Mucosa of gallbladder (tissue), 1 donor: ENCODE measurements at regions not wholly inside any gene's neighbourhood (a gene's known extent, or its start where the extent isn't known, plus 50 kb on each side); places are given as distances from the start of the nearest gene placed in this dataset.
A peak's percentile ranks its signal among the peaks of the same experiment; 100 is the strongest.

Experiments
- DNase-seq: peaks from one replicate; pipeline ENCODE4 v3.0.0-alpha.2; 2020; ENCODE audit warnings: low spot score
- donor health status: DM: no; HTN: no; CAD: no.

DNA sequence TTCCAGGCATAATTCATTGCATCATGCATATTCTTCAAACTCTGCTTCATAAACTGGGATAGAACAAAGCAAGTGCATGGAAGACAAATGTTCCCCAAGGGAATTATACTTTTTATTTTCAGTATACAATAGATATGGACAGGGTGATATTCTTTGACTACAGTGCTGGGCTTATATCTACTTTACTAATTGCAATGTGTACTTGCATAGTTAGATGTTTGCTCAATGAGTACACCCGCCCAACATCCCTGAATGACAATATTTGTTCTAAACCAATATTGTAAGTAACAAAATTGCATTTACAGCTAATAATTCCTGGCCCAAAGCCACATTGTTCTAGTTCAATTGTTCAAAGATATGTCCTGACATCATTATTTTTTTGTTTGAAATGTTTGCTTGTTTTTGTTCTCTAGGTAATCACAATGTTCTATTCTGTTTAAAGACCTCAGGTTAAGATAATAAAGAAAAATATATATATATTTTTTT lies 171.4 kb downstream of the PTN start:
- DNase-seq, result no peak

DNA sequence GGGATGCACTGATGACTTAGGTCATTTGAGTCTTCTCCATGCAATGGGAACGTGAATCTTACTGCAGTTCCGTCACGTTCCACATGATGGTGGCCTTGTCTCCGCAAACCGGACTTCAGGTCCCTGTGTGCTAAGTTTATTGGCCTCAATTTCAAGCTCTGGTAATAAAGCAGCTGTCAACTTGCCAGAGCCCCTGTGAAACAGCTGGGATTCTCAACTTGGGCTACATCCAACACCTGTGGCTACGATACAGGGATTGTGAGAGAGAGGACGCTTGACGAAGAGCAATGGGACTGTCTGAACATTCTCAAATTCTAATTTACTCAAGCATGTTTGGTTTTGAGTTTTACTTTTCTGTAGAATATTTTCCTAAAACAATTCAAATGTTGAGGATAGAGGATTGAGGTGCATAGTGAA lies 174.2 kb downstream of the PTN start:
- peak; percentile 51 for DNase-seq

DNA sequence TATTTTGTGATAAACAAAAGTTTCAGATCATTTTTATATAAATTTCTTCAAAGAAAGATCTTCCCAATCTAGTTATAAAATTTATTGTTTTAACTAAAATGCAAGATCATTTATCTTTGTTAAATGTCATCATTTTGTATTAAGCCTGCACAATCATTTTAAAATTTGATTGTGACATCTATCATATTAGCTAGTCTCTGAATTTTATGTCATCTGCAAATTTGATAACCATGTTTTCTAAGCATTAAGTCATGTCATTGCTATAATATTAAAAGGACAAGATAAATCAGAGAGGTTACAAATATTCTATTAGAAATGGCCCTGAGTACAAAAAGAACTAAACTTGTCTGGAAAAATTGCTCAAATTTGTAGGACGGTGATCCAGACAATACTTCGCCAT lies 175.9 kb downstream of the PTN start:
- no peak for DNase-seq

DNA sequence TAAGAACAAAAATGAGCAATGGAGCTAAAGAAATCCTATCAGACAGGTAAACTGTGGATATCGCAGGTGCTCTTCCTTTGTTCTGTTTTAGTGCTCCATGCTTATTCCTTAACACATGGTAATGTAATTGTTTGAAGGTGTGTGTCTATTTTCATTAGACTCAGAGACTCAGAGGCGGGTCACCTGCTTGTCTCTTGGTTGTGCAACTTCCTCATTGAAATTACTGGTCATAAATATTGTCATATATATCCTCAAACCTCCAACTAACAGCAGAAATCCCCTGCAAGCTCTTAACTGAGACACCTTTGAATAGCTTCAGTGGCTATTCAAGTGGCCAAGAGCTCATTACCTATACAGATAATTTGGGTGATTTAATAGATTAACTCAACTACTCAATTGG lies 177.2 kb downstream of the PTN start:
- no peak for DNase-seq

DNA sequence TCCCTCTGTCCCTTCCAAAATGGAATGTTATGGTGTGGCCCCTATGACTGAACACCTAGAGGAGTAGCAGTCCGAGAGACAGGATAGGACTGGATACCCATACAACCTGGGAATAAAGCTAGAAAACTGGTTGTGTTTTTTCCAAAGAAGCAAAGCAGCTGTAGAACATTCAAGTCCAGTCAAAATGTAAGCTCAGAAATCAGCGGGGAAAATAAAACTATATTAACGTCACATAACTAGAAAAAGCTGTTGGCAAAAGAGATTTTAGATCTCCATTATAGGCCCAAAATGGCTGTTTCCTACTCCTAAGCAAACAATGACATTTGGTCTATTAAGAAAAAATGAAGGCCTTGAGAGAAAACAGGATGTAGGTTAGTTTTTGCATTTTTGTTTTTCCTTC lies 177.7 kb downstream of the PTN start:
- no peak for DNase-seq

DNA sequence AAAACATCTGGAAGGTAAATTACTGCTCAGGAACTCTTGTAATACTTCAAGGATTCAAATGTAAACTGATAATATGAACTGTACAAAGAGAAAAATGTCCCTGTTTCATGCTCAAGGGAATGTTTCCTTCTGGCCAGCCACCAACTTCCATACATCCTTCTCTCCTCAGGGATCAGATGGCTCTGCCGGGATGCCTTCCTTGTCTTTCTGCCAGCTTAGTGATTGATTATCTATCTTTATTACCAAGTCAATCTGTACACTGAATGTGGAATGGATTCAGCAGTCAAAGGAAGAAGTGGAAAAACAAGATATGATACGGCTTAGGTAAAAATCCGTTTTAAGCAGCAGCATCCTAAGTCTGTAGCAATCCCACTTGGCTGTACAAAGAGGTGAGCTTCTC lies 178.3 kb downstream of the PTN start:
- no peak for DNase-seq

DNA sequence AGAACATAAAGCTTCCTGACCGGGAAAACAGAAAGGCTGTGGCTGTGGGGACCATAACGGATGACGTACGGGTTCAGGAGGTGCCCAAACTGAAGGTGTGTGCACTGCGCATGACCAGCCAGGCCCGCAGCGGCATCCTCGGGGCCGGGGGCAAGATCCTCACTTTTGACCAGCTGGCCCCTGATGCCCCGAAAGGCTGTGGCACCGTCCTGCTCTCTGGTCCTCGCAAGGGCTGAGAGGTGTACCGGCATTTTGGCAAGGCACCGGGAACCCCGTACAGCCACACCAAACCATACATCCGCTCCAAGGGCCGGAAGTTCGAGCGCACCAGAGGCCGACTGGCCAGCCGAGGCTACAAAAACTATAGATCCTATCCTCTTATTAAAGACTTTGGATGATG lies 179.3 kb downstream of the PTN start:
- no peak for DNase-seq

DNA sequence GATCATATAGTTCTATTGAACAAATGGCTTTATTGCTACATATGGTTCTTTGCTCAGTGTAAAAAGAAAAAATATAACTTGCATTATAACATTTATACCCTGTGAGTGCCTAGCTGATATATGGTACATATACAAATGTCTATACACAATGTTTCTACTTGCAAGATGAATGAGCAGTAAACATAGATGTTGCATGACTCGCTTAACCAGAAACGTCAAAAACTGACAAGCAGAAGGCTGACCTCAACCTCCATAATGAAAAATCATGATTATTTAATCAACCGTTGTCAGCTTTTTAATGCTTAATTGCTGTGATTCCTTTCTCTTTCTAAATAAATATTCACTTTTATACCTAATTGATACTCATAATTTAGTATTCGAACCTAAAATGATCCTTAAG lies 183.3 kb downstream of the PTN start:
- DNase-seq, result no peak

DNA sequence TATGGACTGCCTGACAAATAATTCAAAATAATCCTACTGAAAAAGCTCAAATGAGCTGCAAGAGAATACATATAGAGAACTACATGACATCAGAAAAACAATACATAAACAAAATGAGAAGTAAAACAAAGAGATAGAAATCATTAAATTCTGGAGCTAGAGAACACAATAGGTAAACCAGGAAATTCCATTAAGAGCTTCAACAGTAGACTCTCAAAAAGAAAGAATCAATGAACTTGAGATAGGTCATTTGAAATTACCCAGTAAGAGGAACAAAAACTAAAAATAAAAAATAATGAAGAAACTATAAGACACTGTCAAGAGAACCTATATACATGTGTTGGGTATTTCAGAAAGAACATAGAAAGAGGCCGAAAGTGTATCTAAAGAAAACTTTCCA lies 186.3 kb downstream of the PTN start:
- DNase-seq, result no peak

DNA sequence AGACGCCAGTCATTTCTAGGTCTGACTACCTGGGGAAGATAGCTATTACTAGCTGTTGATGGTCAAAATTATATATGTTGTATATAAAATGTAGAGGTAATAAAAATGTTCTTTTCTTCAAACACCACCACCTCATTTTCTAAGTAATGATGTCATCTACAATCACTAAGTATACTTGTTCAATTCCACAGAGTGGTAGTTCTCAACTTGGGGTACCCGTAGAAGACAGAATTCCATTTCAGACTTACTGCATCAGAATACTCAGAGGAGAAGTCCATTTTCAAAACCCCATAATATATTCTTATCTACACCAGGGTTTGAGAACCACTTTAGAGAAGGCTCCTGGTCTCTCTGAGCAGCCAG lies 191.9 kb downstream of the PTN start:
- DNase-seq, result no peak

DNA sequence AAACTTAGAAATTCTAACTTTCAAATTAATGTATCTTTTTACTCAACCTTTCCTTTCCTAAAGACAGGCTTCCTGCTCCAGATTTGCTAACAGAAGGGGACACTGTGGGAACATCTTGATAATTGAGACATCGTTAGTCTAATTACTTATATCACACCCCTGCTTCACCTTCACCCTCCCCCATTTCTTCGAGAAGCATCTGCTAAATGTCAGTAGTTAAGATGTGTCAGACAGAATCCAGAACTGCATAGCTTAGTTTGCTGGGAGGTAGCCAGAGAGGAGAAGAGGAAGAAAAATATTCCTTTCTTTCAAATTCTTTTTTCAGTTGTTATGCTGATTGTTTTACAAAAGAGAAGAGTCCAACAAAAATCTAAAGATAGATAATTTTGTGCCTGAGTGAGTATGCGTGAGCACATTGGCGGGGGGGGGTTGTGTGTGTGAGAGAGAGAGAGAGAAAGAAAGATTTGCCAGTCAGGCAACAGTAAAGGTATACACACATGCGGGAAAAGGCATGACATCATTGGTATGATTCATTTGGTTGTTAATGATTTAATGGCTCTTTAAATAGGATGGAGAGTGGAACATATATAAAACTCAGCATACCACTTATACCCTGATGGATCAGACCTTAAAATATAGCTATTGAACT lies 192.4 kb downstream of the PTN start:
- DNase-seq, result no peak

DNA sequence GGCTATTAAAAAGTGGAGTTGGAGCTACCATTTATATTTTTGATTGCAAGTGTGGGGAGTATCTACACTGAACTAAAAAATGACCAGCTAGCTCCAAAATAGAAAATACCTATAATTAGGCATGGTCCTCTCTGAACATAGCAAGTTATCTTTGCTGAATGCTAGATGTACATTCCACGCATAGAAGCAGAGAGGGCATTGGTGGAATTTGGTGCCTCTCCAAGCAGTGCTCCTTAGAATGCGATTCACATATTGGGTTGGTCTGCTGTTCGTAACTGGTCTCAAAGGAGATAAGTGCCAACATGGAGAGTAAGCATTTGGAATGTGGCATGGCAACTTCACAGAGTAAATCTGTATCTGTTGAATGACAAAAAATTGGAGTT lies 196.2 kb downstream of the PTN start:
- DNase-seq, result no peak

DNA sequence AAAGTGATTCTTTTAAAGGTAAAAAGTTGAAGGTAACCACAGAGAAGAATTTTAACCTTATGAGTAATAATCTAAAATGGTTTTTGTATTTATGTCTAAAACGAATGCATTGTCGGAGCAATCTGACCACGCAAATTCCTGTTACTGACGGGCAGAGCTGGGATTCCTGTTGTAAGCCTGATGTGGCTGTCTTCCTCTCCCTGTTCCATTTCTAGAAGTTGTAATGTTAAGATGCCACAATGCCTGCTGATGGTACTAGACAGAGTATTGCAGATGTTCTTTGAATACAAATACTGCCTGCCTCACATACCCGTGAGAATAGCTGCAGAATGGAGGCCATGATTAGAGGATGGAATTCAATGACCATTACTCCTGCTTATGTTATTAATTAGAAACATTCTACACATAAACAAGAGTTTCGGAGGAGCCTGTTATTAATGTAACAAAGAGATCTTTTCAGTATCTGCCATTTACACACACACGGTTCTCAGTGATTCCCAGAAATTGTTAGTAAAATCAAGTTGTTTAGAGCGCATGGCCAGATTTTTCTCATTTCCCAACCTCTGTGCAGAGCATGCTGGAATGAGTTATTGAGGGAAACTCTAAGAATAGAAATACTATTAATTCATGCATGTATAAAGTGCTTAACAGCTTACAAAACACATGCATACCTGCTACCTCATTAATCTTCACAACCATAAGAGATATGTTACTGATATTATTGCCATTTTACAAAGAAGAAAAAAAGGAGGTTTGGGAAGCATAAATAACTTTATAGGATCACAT lies 196.8 kb downstream of the PTN start:
- DNase-seq, result no peak

DNA sequence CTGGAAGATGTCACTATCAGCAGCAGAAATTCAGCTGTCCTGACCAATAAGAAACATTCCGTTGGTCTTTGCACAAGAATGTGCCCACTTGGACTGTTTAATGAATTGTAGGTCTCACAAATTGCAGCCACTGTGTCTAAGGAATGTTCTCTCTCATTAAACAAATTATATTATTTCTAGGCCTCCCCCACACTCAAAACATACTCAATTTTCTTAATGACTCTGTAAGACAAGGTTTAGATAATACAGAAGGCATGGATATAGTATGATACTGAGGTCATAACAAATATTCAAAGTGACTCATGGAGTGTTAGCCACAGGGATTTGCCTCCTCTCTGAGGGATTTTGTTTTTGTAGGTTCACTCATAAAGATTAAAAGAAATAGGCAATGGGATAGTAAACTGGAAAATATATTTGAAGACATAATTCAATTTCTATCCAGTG lies 197.5 kb downstream of the PTN start:
- no peak for DNase-seq

DNA sequence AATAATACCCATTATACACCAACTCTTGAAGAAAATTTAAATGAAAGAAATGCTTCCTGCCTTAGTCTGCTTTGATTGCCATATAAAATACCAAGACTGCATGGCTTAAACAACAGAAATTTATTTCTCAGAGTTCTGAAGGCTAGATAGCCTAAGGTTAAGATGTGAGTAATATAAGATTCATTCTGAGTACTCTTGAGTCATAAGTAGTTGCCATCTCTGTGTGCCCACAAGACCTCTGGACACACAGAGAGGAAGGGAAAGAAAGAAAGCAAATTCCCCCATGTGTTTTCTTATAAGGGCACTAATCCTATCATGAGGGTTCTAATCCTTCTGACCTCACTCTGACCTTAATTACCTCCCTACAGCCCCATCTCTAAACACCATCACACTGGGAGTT lies 201.2 kb downstream of the PTN start:
- DNase-seq, result no peak

DNA sequence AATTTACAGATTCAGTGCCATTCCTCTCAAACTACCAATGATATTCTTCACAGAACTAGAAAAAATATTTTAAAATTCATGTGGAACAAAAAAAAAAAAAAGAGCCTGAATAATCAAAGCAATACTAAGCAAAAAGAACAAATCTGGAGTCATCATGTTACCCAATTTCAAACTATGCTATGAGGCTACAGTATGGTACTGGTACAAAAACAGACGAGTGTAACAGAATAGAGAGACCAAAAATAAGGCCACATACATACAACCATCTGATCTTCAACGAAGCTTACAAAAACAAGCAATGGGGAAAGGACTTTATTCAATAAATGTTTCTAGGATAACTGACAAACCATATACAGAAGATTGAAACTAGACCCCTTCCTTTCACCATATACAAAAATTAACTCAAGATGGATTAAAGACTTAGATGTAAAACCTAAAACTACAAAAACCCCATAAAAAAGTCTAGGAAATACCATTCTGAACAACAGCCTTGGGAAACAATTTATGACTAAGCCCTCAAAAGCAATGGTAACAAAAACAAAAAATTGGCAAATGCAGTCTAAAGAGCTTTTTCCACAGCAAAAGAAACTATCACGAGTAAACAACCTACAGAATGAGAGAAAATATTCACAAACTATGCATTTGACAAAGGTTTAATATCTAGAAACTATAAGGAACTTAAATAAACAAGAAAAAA lies 207.7 kb downstream of the PTN start:
- DNase-seq, result no peak

DNA sequence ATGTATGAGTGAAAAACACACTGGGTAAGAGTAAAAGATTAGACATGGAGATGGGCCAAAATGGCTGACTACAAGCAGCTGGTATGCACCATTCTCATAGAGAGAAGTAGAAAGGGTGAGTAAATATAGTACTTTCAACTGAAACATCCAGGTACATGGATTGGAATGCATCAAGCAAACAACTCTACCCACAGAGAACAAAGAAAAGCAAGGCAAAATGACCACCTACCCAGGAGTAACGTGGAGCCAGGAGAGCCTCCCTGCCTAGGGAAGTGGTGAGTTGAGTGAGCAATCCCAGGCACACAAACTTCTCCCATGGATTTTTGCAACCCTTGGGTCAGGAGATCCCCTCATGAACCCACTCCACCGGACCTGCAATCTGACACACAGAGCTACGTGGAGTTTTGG lies 212.8 kb downstream of the PTN start:
- no peak for DNase-seq

DNA sequence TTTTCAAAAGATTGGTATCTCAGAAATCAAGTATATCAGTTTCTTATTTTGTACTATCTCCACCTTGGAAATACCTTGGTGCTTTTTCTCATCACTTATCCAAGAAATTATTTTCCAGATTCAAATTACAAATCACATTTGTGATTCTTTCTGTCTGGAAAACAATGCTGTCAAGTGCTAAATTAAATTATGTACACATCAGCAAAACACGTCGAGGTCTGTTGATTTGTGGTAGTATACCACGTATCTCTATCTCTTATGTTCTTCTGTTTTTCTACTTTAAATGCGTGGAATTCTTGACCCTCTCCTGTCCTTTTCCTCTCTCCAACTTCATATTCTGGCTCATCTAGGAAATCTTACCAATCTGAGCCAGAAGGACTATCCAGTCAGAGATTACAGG lies 214.5 kb downstream of the PTN start:
- DNase-seq, result no peak

DNA sequence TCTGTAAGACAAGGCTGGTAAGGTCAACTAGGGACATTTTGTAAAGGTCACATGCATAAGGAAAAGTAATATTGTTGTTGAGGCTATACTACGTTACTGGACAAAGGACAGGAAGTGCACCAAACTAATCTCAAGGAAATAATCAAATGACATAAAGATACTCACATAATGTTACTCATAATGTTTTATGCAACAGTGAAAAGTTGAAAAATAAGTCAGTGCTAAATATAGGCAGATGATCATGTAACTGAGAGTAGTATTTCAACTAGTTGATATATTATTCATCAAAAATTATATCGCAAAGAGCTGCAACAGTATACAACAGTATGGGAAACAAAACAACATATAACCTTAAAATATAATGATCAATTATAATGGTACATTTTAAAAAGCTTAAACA lies 215.7 kb downstream of the PTN start:
- DNase-seq, result no peak

DNA sequence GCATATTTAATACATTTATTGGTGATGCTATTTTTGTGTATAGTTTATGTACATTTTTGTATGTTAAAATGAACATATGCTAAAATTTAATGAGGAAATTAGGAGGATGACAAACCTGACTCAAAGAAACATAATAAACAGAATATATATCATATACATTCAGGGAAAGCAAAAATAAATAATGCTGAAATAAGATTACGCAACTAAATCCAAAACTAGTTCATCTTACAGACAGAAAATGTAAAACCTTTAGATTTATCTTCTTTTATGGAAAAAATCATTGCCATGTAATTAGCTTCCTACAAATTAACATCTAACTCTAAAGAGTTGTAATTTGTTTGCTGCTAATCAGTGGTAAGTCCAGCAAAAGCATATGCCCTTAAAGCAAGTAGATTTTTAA lies 216.5 kb downstream of the PTN start:
- DNase-seq, result no peak

DNA sequence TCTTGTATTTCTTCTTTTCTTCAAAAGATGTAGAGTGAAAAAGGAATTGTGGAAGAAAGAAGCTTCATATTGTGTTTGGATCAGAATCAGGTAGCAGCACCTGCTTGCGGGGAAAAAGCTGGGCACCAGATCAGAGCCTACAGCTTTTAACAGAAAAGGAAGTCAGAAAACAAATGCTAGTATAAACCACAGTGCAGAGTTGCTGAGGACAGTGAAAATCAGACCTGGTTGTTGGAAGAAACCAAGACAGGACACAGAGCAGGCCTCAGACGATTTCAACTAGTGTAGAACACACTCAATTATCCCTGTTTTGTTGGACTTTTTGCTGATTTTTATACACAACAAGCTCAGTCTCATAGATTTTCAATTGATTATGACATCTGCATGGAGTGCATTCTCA lies 221.4 kb downstream of the PTN start:
- no peak for DNase-seq

DNA sequence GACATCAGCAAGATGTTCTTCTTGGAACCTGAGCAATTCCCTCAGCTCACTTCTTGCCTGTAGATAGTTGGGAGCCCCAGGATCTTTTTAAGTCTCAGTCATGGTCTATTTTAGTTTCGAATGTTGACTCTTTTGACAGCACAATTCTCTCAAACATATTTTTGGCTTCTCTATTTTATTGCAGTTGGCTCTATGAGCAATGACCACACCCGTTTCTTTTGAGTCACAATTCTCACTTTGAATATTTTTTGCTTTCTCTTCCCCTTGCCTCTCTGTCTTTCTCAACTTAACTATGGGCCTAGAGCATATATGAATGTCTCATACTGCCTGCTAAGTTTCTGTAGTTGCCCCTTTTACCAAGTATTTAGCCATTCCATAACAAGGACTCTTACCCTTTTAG lies 222.8 kb downstream of the PTN start:
- DNase-seq, result no peak

DNA sequence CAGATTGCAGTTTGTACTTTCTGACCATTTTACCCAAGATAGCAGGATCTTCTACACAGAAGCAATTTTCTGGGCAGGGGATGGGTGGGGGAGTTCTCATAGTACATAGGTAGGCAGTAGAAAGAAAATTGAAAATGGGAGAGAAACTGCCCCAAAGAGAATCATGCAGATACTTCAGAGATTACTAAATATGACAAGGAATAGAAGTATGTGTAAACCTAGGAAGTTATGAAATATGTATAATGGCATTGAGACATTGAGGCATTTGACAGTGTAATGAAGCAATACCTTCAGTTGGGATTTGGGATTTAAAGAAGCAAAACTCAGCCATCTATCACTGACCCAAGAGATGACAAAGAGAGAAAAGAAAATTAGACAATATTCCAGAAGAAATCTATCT lies 233.0 kb downstream of the PTN start:
- no peak for DNase-seq
